HL-60 (cell line): ENCODE measurements at regions not wholly inside any gene's neighbourhood (a gene's known extent, or its start where the extent isn't known, plus 50 kb on each side); places are given as distances from the start of the nearest gene placed in this dataset.
"Not testable (repeated sequence)": the region's sequence is repeated elsewhere in the genome, so short reads cannot be mapped to it uniquely, and the experiment has no call there.

Experiments used
- DNase-seq, 2 experiments: peaks; one replicate each; pipeline ENCODE4 v3.0.0-alpha.2; 2010 to 2020; ENCODE audit warnings: low read depth in 1 of 2, low spot score in 1 of 2
- H3K27ac ChIP-seq: fragments of 250-450 bp; sonication (Bioruptor Pico); replicated peaks from 2 replicates; pipeline ENCODE4 v1.5.1; 2020; ENCODE audit warnings: mild to moderate bottlenecking, moderate library complexity
- H3K27me3 ChIP-seq: fragments of 250-450 bp; sonication (Bioruptor Pico); 2 replicates; pipeline ENCODE4 v1.5.1; 2021; ENCODE audit warnings: mild to moderate bottlenecking, moderate library complexity; ENCODE audit not compliant: insufficient read depth, poor library complexity, severe bottlenecking
- H3K4me3 ChIP-seq: replicated peaks from 2 replicates; pipeline ENCODE4 v1.5.1; 2011; ENCODE audit warnings: mild to moderate bottlenecking, control low read depth, low read length; ENCODE audit not compliant: insufficient read depth
- GABPA ChIP-seq: IDR thresholded peaks from 2 replicates; pipeline ENCODE4 v1.6.1; 2012; ENCODE audit warnings: low read depth
- POLR2AphosphoS5 ChIP-seq: IDR thresholded peaks from 2 replicates; pipeline ENCODE4 v1.6.1; 2012; ENCODE audit warnings: low read depth
- REST ChIP-seq: IDR thresholded peaks from 2 replicates; pipeline ENCODE4 v1.6.1; 2012; ENCODE audit warnings: low read depth; ENCODE audit not compliant: insufficient replicate concordance
- SPI1 ChIP-seq: IDR thresholded peaks from 2 replicates; pipeline ENCODE4 v1.6.1; 2012; ENCODE audit warnings: low read depth, mild to moderate bottlenecking, borderline replicate concordance
- TF ChIP-seq, protein P1 (sequence below): IDR thresholded peaks from one replicate; pipeline ENCODE4 v1.5.1; 2011; ENCODE audit warnings: low read length, control low read depth, inconsistent platforms; ENCODE audit not compliant: insufficient read depth

- Histone ChIP-seq H3K27ac (no peak overlapping the region), H3K27me3 (no peaks in the 10 kb centered on the region), H3K4me3 (no peak overlapping the region)
- no peak for DNase-seq
- TF ChIP-seq SPI1 (no peak), GABPA (no peak), POLR2AphosphoS5 (no peak), REST (no peak)
- TF ChIP-seq, protein P1, sequence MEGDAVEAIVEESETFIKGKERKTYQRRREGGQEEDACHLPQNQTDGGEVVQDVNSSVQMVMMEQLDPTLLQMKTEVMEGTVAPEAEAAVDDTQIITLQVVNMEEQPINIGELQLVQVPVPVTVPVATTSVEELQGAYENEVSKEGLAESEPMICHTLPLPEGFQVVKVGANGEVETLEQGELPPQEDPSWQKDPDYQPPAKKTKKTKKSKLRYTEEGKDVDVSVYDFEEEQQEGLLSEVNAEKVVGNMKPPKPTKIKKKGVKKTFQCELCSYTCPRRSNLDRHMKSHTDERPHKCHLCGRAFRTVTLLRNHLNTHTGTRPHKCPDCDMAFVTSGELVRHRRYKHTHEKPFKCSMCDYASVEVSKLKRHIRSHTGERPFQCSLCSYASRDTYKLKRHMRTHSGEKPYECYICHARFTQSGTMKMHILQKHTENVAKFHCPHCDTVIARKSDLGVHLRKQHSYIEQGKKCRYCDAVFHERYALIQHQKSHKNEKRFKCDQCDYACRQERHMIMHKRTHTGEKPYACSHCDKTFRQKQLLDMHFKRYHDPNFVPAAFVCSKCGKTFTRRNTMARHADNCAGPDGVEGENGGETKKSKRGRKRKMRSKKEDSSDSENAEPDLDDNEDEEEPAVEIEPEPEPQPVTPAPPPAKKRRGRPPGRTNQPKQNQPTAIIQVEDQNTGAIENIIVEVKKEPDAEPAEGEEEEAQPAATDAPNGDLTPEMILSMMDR: no peak
Measured at GRCh38 chr5:60479542-60479941, 220.4 kb downstream of the DEPDC1B start.

- DNase-seq: no peak
- Histone ChIP-seq H3K4me3 (no peak overlapping the region), H3K27me3 (no peaks in the 10 kb centered on the region), H3K27ac (no peak overlapping the region)
- TF ChIP-seq REST: no peak
- TF ChIP-seq POLR2AphosphoS5: no peak
- TF ChIP-seq SPI1: no peak
Measured at GRCh38 chr5:60477849-60478248, 222.1 kb downstream of the DEPDC1B start.

DNA sequence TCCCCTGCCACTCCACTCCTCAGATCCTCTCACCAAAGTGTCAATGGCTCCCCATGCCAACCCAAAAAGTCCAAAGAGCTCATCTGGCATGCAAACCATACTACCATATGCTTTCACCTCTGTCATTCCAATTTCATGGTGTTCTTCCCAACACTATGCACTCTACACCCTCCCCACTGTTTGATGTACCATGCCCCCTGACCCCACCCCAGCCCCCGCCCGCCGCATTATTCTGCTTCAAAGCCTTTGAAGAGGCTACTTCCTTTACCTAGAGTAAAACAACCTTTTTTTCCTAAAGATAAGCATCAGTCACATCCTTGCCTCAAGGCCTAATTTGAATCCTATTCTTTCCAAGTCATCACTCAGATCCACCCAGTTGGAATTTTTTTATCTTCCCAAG is 226.3 kb downstream of the DEPDC1B start:
- no peaks in the 10 kb centered on the region for H3K27me3 ChIP-seq
- no peak overlapping the region for H3K4me3 ChIP-seq
- no peak overlapping the region for H3K27ac ChIP-seq
- no peak for DNase-seq
- no peak for TF ChIP-seq GABPA
- no peak for TF ChIP-seq POLR2AphosphoS5
- no peak for TF ChIP-seq REST
- no peak for TF ChIP-seq SPI1
- TF ChIP-seq, protein P1: no peak

GRCh38 chr5:60473027-60473426 is 226.9 kb downstream of the DEPDC1B start:
- DNase-seq, H3K27ac ChIP-seq, H3K4me3 ChIP-seq, H3K27me3 ChIP-seq: not testable (repeated sequence)
